Lower leg skin (tissue), 4 donors: ENCODE measurements at regions not wholly inside any gene's neighbourhood (a gene's known extent, or its start where the extent isn't known, plus 50 kb on each side); places are given as distances from the start of the nearest gene placed in this dataset.

Source experiments
- DNase-seq, 2 donors: peaks; one replicate each; pipeline ENCODE4 v3.0.0-alpha.2; 2019; ENCODE audit warnings: low spot score in 2 of 2
- H3K4me3 ChIP-seq: fragments of 200-600 bp; sonication (generic); 2 replicates; pipeline ENCODE4 v1.5.1; 2017; ENCODE audit warnings: mild to moderate bottlenecking, low read depth; ENCODE audit not compliant: poor library complexity, severe bottlenecking
- CTCF ChIP-seq, 3 donors: fragments of 450-650 bp; IDR thresholded peaks; one replicate each; pipeline ENCODE4 v1.5.1; 2016; ENCODE audit warnings: antibody characterized with exemption in 3 of 3, mild to moderate bottlenecking in 3 of 3, moderate library complexity in 2 of 3
- POLR2A ChIP-seq, 2 donors: fragments of 450-650 bp; IDR thresholded peaks; one replicate each; pipeline ENCODE4 v1.6.1; 2016 to 2017; ENCODE audit warnings: antibody characterized with exemption in 2 of 2, mild to moderate bottlenecking in 1 of 2, moderate library complexity in 1 of 2
- WGBS, 2 donors: methylation state at CpG; one replicate each; pipeline ENCODE4 v1.1.5; 2018; 5-methylcytosine and 5-hydroxymethylcytosine counted together
- intact Hi-C: fragments of 100-400 bp; cut with DNase I; formaldehyde crosslinking; loops from one replicate; pipeline ENCODE4 v1.15.0; 2023; ENCODE audit warnings: low total_unique reads

DNA sequence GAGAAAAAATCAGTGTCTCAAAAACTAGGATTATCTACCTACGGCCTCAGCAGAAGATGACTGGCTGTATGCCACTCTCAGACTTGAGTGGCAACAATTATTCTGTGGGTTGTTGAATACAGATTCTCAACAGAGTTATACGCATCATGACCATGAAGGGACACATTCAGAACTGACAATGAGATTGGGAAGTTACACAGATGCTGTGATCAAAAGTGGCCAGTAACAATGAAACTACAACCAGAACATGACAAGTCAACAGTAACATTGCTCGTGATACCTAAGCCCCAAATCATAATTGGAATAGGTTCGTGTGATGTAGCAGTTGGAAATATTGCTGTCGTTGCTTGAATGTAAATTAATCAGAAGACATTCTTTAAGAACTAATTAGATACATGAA lies 957.5 kb upstream of the CDH9 start:
- no peak overlapping the region for H3K4me3 ChIP-seq
- no peak for TF ChIP-seq POLR2A (IDR thresholded peaks at IDR 0.05)
- TF ChIP-seq CTCF (IDR thresholded peaks at IDR 0.05): no peak
- no peak for DNase-seq
- intact Hi-C loops: no loop called here
- WGBS, 2 donors: 81 to 86% methylated on average over 5 of the region's 5 CpGs

DNA sequence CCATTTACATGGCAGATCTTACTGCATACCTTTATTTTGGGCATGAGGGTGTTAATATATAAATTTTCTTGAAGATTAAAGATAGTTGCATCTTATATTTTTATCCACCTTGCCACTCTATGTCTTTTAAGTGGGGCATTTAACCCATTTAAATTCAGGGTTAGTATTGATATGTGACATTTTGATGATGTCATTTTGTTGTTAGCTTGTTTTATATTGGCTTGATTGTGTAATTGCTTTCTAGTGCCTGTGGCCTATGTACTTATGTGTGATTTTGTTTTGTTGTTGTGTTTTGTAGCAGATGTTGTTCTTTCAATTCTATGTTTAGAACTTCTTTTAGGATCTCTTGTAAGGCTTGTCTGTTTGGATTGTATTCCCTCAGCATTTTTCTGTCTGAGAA lies 939.9 kb upstream of the CDH9 start:
- no peak overlapping the region for H3K4me3 ChIP-seq
- intact Hi-C loops: no loop called here
- TF ChIP-seq POLR2A (IDR thresholded peaks at IDR 0.05): no peak
- no peak for TF ChIP-seq CTCF (IDR thresholded peaks at IDR 0.05)
- no peak for DNase-seq

DNA sequence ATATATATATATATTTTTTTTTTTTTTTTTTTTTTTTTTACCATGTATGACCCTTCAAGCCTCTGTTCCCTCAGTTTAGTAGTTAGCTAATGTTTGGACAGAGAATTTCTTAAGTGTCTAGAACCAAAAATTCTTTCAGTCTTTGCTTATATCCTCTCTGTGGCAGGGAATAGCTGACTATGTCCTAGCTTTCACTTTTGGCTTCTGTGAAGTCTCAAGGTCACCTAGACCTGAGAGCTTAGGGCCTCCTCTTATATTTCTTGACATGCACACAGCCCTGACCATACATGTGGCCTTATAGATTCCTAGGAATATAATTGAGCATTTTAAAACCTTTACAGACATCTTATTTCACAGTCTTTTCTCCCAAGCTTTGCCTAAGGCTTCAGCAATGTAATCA lies 930.8 kb upstream of the CDH9 start:
- intact Hi-C loops: no loop called here
- no peak overlapping the region for H3K4me3 ChIP-seq
- TF ChIP-seq POLR2A (IDR thresholded peaks at IDR 0.05) (no peak), CTCF (IDR thresholded peaks at IDR 0.05) (no peak)
- no peak for DNase-seq

DNA sequence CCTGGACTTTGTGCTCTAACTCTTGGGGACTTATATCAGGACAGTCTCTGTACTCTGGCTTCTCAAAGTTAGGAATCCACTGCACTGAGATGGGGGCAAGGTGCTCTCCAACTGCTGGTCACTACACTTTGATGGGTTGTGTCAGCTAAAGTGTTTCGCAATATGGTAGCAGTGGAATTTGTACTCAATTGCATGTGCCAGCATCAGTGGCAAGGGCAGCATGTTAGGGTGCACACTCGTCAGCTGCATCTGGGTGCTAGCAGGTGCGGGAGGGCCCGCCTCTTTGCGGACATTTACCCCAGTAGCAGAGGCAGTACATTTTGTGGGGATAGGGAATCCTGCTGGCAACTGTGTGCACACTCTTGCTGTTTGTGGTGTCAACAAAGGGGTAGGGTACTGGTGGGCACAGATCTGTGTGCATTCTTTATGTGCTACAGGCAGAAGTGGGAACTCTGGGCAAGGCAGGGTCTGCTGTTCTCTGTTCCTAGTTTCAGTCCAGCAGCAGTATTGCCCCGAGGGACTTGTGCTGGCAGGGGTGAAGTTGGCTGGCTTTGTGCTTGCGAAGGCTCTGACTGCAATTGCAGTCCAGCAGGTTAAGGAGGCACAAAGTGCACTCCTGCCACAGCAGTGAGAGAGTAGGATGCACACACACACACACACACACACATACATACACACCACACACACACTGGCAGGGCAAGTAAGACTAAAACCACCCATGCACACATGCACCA lies 924.8 kb upstream of the CDH9 start:
- no peak for TF ChIP-seq POLR2A (IDR thresholded peaks at IDR 0.05)
- TF ChIP-seq CTCF (IDR thresholded peaks at IDR 0.05): no peak
- WGBS, 2 donors: 83 to 96% methylated on average over 3 to 5 of the region's 7 CpGs
- no peak overlapping the region for H3K4me3 ChIP-seq
- peak in 1 of 2 donors; percentile 74 for DNase-seq
- intact Hi-C loops: no loop called here

DNA sequence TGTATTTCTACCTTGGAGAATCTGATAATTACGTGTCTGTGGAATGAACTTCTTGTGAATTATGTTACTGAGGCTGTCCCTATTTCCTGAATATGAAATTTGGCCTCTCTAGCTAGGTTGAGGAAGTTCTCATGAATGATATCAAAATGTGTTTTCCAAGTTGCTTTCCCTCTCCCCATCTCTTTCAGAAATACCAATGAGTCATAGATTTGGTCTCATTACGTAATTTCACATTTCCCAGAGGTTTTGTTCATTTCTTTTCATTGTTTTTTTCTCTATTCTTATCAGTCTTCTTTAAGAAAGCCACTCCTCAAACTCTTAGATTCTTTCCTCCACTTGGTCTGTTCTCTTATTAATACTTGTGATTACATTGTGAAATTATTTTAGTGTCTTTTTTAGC lies 923.8 kb upstream of the CDH9 start:
- H3K4me3 ChIP-seq: no peak overlapping the region
- intact Hi-C loops: no loop called here
- no peak for DNase-seq
- TF ChIP-seq CTCF (IDR thresholded peaks at IDR 0.05) (no peak), POLR2A (IDR thresholded peaks at IDR 0.05) (no peak)
- 63 to 65% methylated on average over 2 of the region's 2 CpGs for WGBS, 2 donors

DNA sequence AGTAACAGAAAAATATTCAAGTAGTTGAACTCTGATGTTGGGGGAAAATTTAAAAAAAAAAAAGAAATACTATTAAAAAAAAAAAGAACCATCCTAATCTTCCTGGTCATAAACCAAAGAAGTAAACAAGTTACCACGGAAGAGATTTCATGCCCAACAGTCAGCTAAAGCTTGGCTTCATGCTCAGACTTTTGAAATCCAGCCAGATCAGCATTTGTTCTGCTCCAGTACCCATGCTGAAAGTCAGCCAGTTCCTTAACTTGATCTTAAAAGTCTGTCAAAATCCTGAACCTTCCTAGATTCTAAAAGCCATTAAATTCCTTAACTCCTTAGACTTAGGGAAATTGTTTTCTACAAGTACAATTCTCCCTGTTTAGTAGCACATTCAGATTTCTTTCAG lies 908.7 kb upstream of the CDH9 start:
- intact Hi-C loops: no loop called here
- WGBS, 2 donors: 5 to 16% methylated on average over 1 of the region's 1 CpG
- no peak for TF ChIP-seq POLR2A (IDR thresholded peaks at IDR 0.05)
- no peak for TF ChIP-seq CTCF (IDR thresholded peaks at IDR 0.05)
- DNase-seq: no peak
- no peak overlapping the region for H3K4me3 ChIP-seq
